Coronary artery (tissue), 2 donors: ENCODE measurements at regions not wholly inside any gene's neighbourhood (a gene's known extent, or its start where the extent isn't known, plus 50 kb on each side); places are given as distances from the start of the nearest gene placed in this dataset.

Experiments used
- DNase-seq: peaks from one replicate; pipeline ENCODE4 v3.0.0-alpha.2; 2017; ENCODE audit warnings: low spot score
- H3K27ac ChIP-seq, 2 donors: fragments of 200-600 bp; sonication (generic); one replicate each; pipeline ENCODE4 v1.5.1; 2016 to 2019
- H3K4me3 ChIP-seq: fragments of 200-600 bp; sonication (generic); 2 replicates; pipeline ENCODE4 v1.5.1; 2016; ENCODE audit warnings: mild to moderate bottlenecking, moderate library complexity
- CTCF ChIP-seq: fragments of 200-600 bp; sonication (generic); IDR thresholded peaks from one replicate; pipeline ENCODE4 v1.5.1; 2019; ENCODE audit warnings: antibody characterized with exemption

- Histone ChIP-seq H3K27ac (no peak overlapping the region), H3K4me3 (no peak overlapping the region)
- TF ChIP-seq CTCF, result no peak
- no peak for DNase-seq
Measured at GRCh38 chr2:71743995-71744675, 290.8 kb downstream of the DYSF start.

GRCh38 chr2:71742953-71743601, 289.7 kb downstream of the DYSF start:
- peak overlapping the region; percentile 51 to 68 for H3K27ac ChIP-seq
- TF ChIP-seq CTCF, result no peak
- peak; percentile 86 for DNase-seq
- no peak overlapping the region for H3K4me3 ChIP-seq

DNA sequence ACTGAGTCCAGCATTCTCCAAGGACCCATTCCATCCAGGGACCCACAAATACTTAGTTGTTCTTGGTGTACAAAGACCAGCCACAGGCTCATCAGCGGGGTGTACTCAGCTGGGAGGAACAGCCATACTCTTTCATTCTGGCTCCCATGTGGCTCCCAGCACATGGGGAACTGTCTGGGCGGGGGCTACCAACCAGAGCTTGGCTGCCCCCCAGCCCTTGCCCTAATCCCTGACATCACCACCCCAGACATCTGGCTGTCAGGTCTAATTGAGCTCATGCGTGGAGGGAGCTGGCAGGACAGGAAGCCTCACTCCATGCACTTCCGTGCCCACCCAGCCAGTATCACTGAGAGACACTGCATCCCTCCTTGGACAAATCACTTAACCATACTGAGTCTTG, 283.6 kb downstream of the DYSF start:
- no peak overlapping the region for H3K27ac ChIP-seq
- TF ChIP-seq CTCF, result no peak
- no peak overlapping the region for H3K4me3 ChIP-seq
- peak; percentile 47 for DNase-seq

- Histone ChIP-seq H3K4me3 (no peak overlapping the region), H3K27ac (no peak overlapping the region)
- peak; percentile 66 for DNase-seq
- TF ChIP-seq CTCF, result no peak
Measured at GRCh38 chr2:71736091-71736861, 282.9 kb downstream of the DYSF start.
